SU-DHL-6 (cell line): ENCODE measurements at regions not wholly inside any gene's neighbourhood (a gene's known extent, or its start where the extent isn't known, plus 50 kb on each side); places are given as distances from the start of the nearest gene placed in this dataset.
"Not testable (repeated sequence)": the region's sequence is repeated elsewhere in the genome, so short reads cannot be mapped to it uniquely, and the experiment has no call there.

ENCODE experiments used
- H2AFZ ChIP-seq: fragments of 200-600 bp; sonication (generic); 2 replicates; pipeline ENCODE4 v1.6.1; 2014; ENCODE audit warnings: low read depth, mild to moderate bottlenecking, moderate library complexity, mixed read lengths, antibody characterized with exemption, low read length; ENCODE audit not compliant: severe bottlenecking
- H3F3A ChIP-seq: fragments of 200-600 bp; shearing (Covaris generic); 2 replicates; pipeline ENCODE4 v1.6.0; 2016; ENCODE audit warnings: antibody characterized with exemption, mild to moderate bottlenecking; ENCODE audit not compliant: insufficient read depth
- H3K27ac ChIP-seq: fragments of 200-600 bp; sonication (generic); 2 replicates; pipeline ENCODE4 v1.5.1; 2016; ENCODE audit warnings: low read depth, mild to moderate bottlenecking, low read length, moderate library complexity, mixed read lengths
- H3K27me3 ChIP-seq: fragments of 200-600 bp; sonication (generic), shearing (Covaris generic); 2 replicates; pipeline ENCODE4 v1.6.0; 2014; ENCODE audit warnings: mild to moderate bottlenecking, low read length
- H3K36me3 ChIP-seq: fragments of 200-600 bp; sonication (generic); 2 replicates; pipeline ENCODE4 v1.6.1; 2014; ENCODE audit warnings: mild to moderate bottlenecking, low read length, mixed read lengths
- H3K4me2 ChIP-seq: fragments of 300-600, 200-600 bp; shearing (Covaris generic), sonication (generic); 2 replicates; pipeline ENCODE4 v1.6.0; 2014; ENCODE audit warnings: low read length, low read depth, mild to moderate bottlenecking; ENCODE audit not compliant: poor library complexity, severe bottlenecking
- H3K4me3 ChIP-seq: fragments of 200-600 bp; sonication (generic); 2 replicates; pipeline ENCODE4 v1.5.1; 2014; ENCODE audit warnings: antibody characterized with exemption, low read length, mild to moderate bottlenecking, mixed read lengths; ENCODE audit not compliant: insufficient read depth, poor library complexity, severe bottlenecking
- H3K79me2 ChIP-seq: fragments of 200-600 bp; sonication (generic); 2 replicates; pipeline ENCODE4 v1.6.1; 2014; ENCODE audit warnings: mild to moderate bottlenecking, low read length, moderate library complexity; ENCODE audit not compliant: insufficient read depth
- H3K9ac ChIP-seq: fragments of 200-600 bp; sonication (generic); 2 replicates; pipeline ENCODE4 v1.7.0; 2014; ENCODE audit warnings: mild to moderate bottlenecking, low read length
- H3K9me2 ChIP-seq: fragments of 200-600 bp; sonication (generic); replicated peaks from 2 replicates; pipeline ENCODE4 v1.6.1; 2014; ENCODE audit warnings: low read length; ENCODE audit not compliant: insufficient read depth
- H3K9me3 ChIP-seq: fragments of 200-600 bp; sonication (generic); 2 replicates; pipeline ENCODE4 v1.6.1; 2014; ENCODE audit warnings: low read length, mixed read lengths; ENCODE audit not compliant: insufficient read depth
- H4K20me1 ChIP-seq: fragments of 200-600 bp; sonication (generic); 2 replicates; pipeline ENCODE4 v1.6.1; 2014; ENCODE audit warnings: low read depth, mild to moderate bottlenecking, antibody characterized with exemption, low read length, moderate library complexity, mixed read lengths
- EZH2phosphoT487 ChIP-seq: fragments of 200-600 bp; sonication (generic), shearing (Covaris generic); conservative IDR thresholded peaks from 2 replicates; pipeline ENCODE4 v1.6.1; 2018; ENCODE audit warnings: mild to moderate bottlenecking, antibody characterized with exemption, low read length, moderate library complexity, mixed read lengths

DNA sequence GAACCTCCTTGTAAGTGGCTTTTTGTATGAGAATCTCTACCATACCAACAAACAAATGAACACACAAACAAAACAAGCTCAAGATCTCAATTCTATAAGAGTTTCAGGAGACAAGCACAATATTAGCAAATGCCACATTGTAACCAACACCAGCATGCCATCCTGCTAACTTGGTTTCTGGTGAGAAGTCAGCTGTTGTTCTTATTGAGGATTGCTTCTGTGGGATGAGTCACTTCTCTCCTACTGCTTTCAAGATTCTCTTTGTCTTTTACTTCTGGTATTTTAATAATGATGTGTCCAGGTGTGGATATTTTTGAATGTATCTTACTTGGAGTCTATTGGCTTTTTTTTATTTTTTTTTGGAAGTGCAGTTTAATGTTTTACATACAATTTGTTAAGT lies 131.7 kb downstream of the BCL2L11 start:
- no peak for TF ChIP-seq EZH2phosphoT487
- no peak overlapping the region for H3K4me2 ChIP-seq
- H4K20me1 ChIP-seq, result no peaks in the 10 kb centered on the region
- no peaks in the 10 kb centered on the region for H3K9me2 ChIP-seq
- 0 out of 2 replicates have a peak, but pooled peaks cover 9% of the 10 kb centered on the region for H3K9me3 ChIP-seq
- H3K36me3 ChIP-seq, result no peaks in the 10 kb centered on the region
- no peaks in the 10 kb centered on the region for H3K79me2 ChIP-seq
- no peaks in the 10 kb centered on the region for H3F3A ChIP-seq
- no peak overlapping the region for H3K27ac ChIP-seq
- H2AFZ ChIP-seq, result no peak overlapping the region
- no peak overlapping the region for H3K9ac ChIP-seq
- H3K27me3 ChIP-seq, result no peaks in the 10 kb centered on the region
- H3K4me3 ChIP-seq, result no peak overlapping the region

DNA sequence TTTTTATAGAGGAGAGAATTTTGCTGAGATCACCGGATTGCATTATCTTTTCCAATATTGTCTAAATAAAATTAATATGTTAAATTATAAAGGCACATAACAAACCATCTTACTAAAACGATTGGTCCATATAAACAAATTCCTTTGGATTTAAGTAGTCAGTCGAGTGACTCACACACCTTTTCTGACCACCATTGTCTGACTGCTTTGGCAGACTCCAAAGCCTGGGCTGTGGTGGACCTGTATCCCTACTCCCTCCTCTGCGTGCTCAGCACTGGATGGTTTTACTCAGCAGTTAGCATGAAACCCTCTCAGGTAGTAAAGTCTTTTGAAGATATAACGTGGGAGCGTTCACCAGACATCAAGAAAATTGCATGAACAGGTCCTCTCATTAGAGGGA lies 134.2 kb downstream of the BCL2L11 start:
- H2AFZ ChIP-seq, H3K27ac ChIP-seq, H3K9me3 ChIP-seq, H4K20me1 ChIP-seq, H3F3A ChIP-seq, H3K4me2 ChIP-seq, H3K4me3 ChIP-seq, H3K27me3 ChIP-seq, H3K79me2 ChIP-seq, H3K9me2 ChIP-seq, H3K36me3 ChIP-seq, H3K9ac ChIP-seq: not testable (repeated sequence)

DNA sequence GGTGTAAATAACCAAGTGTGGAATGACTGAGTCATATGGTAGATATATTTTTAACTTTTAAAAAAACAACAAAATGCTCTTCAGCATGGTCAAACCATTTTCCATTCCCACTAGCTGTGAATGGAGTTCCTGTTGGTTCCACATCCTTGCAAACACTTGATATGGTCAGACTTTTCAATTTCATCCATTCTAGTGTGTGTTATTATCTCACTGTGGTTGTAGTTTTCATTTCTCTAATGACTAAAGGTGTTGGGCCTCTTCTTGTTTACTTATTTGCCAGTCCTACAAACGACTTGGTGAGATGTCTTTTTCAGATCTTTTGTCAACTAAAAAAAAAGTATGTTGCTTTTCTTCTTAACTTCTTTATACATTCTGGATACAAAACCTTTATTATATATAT lies 135.9 kb downstream of the BCL2L11 start:
- not testable (repeated sequence) for H3K27me3 ChIP-seq, H3K4me3 ChIP-seq, H3K36me3 ChIP-seq

DNA sequence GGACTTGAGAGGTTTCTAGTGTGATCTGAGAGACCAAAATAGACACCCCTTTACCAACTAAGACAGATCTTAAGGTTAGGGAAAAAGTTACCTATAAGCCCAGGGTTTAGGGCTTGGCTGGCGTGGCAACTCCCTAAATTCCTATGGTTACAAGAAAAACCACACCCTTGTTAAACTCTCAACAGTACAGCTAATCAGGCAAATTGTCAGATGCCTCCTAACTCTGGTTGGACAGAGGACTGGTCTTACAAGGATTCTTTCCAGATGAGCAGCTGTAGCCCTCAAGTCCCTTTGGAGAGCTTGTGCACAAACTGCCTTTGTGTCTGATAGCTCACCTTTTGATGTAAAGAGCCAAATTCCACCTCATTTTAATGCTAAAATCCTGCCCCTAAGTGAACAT lies 136.9 kb downstream of the BCL2L11 start:
- not testable (repeated sequence) for H3K27ac ChIP-seq, H3K9me2 ChIP-seq, H3K36me3 ChIP-seq, H3K27me3 ChIP-seq, H4K20me1 ChIP-seq, H3K4me2 ChIP-seq, H3K4me3 ChIP-seq, H3K79me2 ChIP-seq, H3K9me3 ChIP-seq, H3F3A ChIP-seq, H2AFZ ChIP-seq, H3K9ac ChIP-seq

More for the DNA sequence above, 135.9 kb downstream of the BCL2L11 start:
- H3K4me2 ChIP-seq, H2AFZ ChIP-seq, H3F3A ChIP-seq, H3K79me2 ChIP-seq, H3K9me3 ChIP-seq, H3K27ac ChIP-seq, H4K20me1 ChIP-seq, H3K9ac ChIP-seq, H3K9me2 ChIP-seq: not testable (repeated sequence)

DNA sequence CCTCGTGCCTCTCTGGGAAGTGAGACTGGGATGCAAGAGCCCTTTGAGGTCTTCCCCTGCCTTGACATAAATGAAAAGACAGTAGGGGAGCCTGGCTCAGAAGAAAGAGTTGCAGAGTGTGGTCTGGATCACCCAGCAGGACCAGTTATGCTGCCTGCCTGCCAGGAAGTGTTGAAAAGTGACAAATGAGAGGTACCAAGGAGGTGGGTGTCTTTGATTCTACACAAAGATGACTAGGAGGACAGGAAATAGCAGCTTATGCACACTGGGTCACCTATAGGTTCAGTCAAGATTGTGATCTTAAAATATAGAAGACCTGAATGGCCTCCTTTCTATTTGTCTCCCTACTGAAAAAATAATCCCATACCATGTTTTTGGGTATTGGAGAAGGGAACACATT lies 137.6 kb downstream of the BCL2L11 start:
- H3K4me3 ChIP-seq, H3K27ac ChIP-seq, H3K9me3 ChIP-seq, H3K36me3 ChIP-seq, H4K20me1 ChIP-seq, H3K4me2 ChIP-seq, H3K79me2 ChIP-seq, H3K9me2 ChIP-seq, H3K27me3 ChIP-seq, H3K9ac ChIP-seq, H2AFZ ChIP-seq, H3F3A ChIP-seq: not testable (repeated sequence)

DNA sequence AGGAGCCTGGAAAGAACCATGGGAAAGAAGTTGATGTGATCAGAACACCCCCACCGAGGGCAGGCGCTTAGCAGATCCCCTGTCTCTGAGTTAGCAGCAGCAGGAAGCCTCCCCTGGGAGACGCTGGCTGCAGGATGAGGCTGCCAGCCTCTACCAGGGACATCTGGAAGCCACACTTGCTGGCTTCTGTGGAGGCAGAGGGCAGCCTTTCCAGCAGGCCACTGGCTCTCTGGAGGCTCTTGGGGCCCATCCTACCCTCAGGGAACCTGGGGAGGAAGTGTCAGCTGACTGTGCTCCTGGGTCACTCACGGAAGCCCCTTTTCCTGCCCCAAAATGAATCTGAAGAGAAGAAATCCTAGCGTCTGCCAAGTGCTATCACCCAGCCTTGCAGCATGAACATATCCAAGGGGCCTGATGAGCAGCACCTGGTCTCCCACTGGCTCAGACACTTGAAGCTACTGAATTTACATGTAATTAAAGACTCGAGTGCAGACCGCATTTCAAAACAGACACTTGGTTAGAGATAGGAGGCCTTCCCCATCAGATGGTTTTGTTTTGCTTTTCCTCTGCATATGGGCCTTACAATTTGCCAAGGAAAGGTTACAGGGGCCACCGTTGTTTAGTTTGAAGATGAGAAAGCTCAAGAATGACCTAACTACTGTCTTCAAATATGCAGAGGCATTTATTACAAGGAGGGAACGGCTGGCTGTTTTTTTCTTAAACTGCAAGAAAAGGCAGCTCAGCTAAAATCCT lies 142.1 kb downstream of the BCL2L11 start:
- H3F3A ChIP-seq, H3K4me3 ChIP-seq, H4K20me1 ChIP-seq, H3K4me2 ChIP-seq, H3K36me3 ChIP-seq, H3K27me3 ChIP-seq, H2AFZ ChIP-seq, H3K9me2 ChIP-seq, H3K27ac ChIP-seq, H3K79me2 ChIP-seq, H3K9me3 ChIP-seq, H3K9ac ChIP-seq: not testable (repeated sequence)

DNA sequence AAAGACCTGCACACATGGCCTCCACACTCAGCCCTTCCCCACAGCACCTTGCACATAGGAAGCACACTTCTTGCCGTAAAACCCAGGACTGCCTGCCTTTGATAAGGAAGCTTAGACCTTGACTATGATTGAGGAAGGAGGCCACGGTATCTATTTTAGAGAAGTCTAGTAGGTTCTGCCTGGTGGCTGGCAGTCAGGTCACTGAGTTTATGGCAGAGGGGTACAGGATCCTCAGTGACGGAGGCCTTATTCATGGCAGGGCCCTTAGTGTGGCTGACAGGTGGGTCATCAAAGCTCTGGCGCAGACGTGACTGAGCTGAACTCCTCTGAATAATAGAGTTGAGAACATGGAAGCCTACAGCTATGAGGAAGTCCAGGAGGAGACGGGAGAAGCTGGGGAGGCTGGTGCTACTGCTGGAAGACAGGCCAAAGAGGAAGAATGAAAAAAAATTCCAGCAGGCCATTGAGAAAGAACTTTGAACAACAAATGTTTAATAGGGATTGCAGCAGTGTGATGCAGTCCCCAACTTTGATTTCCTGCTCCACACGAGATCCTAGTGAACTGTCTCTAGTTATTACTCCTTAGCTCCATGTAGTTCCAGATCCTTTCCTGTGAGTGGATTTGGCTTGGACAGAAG lies 142.8 kb downstream of the BCL2L11 start:
- not testable (repeated sequence) for H3K4me3 ChIP-seq, H2AFZ ChIP-seq, H3K9me2 ChIP-seq, H3K27ac ChIP-seq, H3K27me3 ChIP-seq, H3K9ac ChIP-seq, H3K79me2 ChIP-seq, H3K4me2 ChIP-seq, H3K9me3 ChIP-seq, H3F3A ChIP-seq, H3K36me3 ChIP-seq, H4K20me1 ChIP-seq

DNA sequence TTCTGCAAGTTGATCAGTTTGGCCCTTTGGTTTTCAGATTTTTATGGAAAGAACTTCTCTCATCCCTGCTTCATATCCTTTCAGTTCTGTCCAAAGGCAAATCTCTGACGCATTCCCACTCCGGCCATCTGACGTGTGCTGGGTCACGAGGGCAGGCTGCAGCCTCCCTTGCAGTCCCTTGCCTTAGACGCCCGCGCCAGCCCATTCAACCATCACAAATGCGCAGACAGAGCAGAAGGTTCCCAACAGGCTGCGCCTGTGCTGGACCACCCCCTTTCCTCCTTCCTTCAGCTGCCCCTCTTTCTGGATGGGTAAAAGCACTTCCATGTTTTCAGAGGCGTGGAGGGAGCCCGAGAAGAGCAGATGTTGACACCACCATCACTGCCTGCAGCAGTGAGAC lies 144.2 kb downstream of the BCL2L11 start:
- not testable (repeated sequence) for H3K27ac ChIP-seq, H3K9me3 ChIP-seq, H3K36me3 ChIP-seq, H3K27me3 ChIP-seq, H3K4me3 ChIP-seq, H3K4me2 ChIP-seq, H3F3A ChIP-seq, H3K9me2 ChIP-seq, H2AFZ ChIP-seq, H4K20me1 ChIP-seq, H3K9ac ChIP-seq, H3K79me2 ChIP-seq
